ENCODE measurements at regions not wholly inside any gene's neighbourhood (a gene's known extent, or its start where the extent isn't known, plus 50 kb on each side); places are given as distances from the start of the nearest gene placed in this dataset.

GRCh38 chr2:216275890-216276289, 96.4 kb downstream of the MARCHF4 start:
- no peak for DNase-seq
- WGBS (ENCODE audit: insufficient coverage): 100% methylated on average over 1 of the region's 2 CpGs

GRCh38 chr2:216274194-216274840, 98.0 kb downstream of the MARCHF4 start:
- no peaks in the 10 kb centered on the region for H3K27me3 ChIP-seq (ENCODE audit: control insufficient read depth in 2 of 2, insufficient read depth in 2 of 2, low read length in 2 of 2)
- no peak for DNase-seq
- no peak overlapping the region for H2AFZ ChIP-seq (ENCODE audit: insufficient read depth, low read depth, low read length, poor library complexity, severe bottlenecking)
- H3K4me2 ChIP-seq (replicated peaks; ENCODE audit: extremely low read depth, low read length, poor library complexity, severe bottlenecking): no peak overlapping the region
- no peak overlapping the region for H3K9ac ChIP-seq (ENCODE audit: insufficient read depth, low read length, poor library complexity, severe bottlenecking)
- H3K9me3 ChIP-seq (replicated peaks in 1 of 2; ENCODE audit: control insufficient read depth in 1 of 2, insufficient read depth in 1 of 2, low read length in 2 of 2): no peaks in the 10 kb centered on the region
- H4K20me1 ChIP-seq (ENCODE audit: insufficient read depth, low read length): no peaks in the 10 kb centered on the region
- no peak overlapping the region for H3K4me3 Mint-ChIP-seq
- TF ChIP-seq, protein P1, sequence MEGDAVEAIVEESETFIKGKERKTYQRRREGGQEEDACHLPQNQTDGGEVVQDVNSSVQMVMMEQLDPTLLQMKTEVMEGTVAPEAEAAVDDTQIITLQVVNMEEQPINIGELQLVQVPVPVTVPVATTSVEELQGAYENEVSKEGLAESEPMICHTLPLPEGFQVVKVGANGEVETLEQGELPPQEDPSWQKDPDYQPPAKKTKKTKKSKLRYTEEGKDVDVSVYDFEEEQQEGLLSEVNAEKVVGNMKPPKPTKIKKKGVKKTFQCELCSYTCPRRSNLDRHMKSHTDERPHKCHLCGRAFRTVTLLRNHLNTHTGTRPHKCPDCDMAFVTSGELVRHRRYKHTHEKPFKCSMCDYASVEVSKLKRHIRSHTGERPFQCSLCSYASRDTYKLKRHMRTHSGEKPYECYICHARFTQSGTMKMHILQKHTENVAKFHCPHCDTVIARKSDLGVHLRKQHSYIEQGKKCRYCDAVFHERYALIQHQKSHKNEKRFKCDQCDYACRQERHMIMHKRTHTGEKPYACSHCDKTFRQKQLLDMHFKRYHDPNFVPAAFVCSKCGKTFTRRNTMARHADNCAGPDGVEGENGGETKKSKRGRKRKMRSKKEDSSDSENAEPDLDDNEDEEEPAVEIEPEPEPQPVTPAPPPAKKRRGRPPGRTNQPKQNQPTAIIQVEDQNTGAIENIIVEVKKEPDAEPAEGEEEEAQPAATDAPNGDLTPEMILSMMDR (IDR thresholded peaks at IDR 0.05): no peak
- intact Hi-C loops (cut with micrococcal nuclease): no loop called here
- H3K79me2 ChIP-seq (ENCODE audit: insufficient read depth, low read length): no peaks in the 10 kb centered on the region
- no peaks in the 10 kb centered on the region for H3K4me1 Mint-ChIP-seq
- H3K36me3 Mint-ChIP-seq: no peaks in the 10 kb centered on the region
- no peak overlapping the region for H3K27ac ChIP-seq (ENCODE audit: low read depth in 1 of 2, low read length in 2 of 2)
- 71% methylated on average over 3 of the region's 4 CpGs for WGBS (ENCODE audit: insufficient coverage)
- H3K27me3 Mint-ChIP-seq (ENCODE audit: low read depth in 3 of 3): peaks cover 2 to 8% (median 3%) of the 10 kb centered on the region in 3 donors
- H3K4me1 ChIP-seq (ENCODE audit: control insufficient read depth in 1 of 2, insufficient read depth in 2 of 2, low read length in 2 of 2): no peaks in the 10 kb centered on the region
- no peak overlapping the region for H3K4me3 ChIP-seq (replicated peaks in 1 of 3; ENCODE audit: low read depth in 2 of 3, low read length in 3 of 3)
- no peaks in the 10 kb centered on the region for H3K36me3 ChIP-seq (replicated peaks in 1 of 2; ENCODE audit: control insufficient read depth in 1 of 2, insufficient read depth in 2 of 2, low read length in 2 of 2)
- peaks cover 0 to 2% (median 0%) of the 10 kb centered on the region in 7 donors for H3K9me3 Mint-ChIP-seq
- H3K27ac Mint-ChIP-seq: peak overlapping the region in 1 of 7 donors; percentile 37

More at GRCh38 chr2:216275890-216276289, 96.4 kb downstream of the MARCHF4 start:
- H3K27me3 ChIP-seq (ENCODE audit: control insufficient read depth in 2 of 2, insufficient read depth in 2 of 2, low read length in 2 of 2): no peaks in the 10 kb centered on the region
- H4K20me1 ChIP-seq (ENCODE audit: insufficient read depth, low read length): no peaks in the 10 kb centered on the region
- no peaks in the 10 kb centered on the region for H3K4me1 Mint-ChIP-seq
- no peak overlapping the region for H3K27ac ChIP-seq (ENCODE audit: low read depth in 1 of 2, low read length in 2 of 2)
- H3K27me3 Mint-ChIP-seq (ENCODE audit: low read depth in 3 of 3): peaks cover 2 to 8% (median 3%) of the 10 kb centered on the region in 3 donors
- H3K4me3 ChIP-seq (replicated peaks in 1 of 3; ENCODE audit: low read depth in 2 of 3, low read length in 3 of 3): no peak overlapping the region
- H3K9ac ChIP-seq (ENCODE audit: insufficient read depth, low read length, poor library complexity, severe bottlenecking): no peak overlapping the region
- H3K4me3 Mint-ChIP-seq: no peak overlapping the region
- H3K9me3 ChIP-seq (replicated peaks in 1 of 2; ENCODE audit: control insufficient read depth in 1 of 2, insufficient read depth in 1 of 2, low read length in 2 of 2): no peaks in the 10 kb centered on the region
- no peak overlapping the region for H3K4me2 ChIP-seq (replicated peaks; ENCODE audit: extremely low read depth, low read length, poor library complexity, severe bottlenecking)
- H3K36me3 Mint-ChIP-seq: no peaks in the 10 kb centered on the region
- H3K79me2 ChIP-seq (ENCODE audit: insufficient read depth, low read length): no peaks in the 10 kb centered on the region
- H3K36me3 ChIP-seq (replicated peaks in 1 of 2; ENCODE audit: control insufficient read depth in 1 of 2, insufficient read depth in 2 of 2, low read length in 2 of 2): no peaks in the 10 kb centered on the region
- no peak overlapping the region for H2AFZ ChIP-seq (ENCODE audit: insufficient read depth, low read depth, low read length, poor library complexity, severe bottlenecking)
- H3K27ac Mint-ChIP-seq: no peak overlapping the region
- H3K9me3 Mint-ChIP-seq: peaks cover 0 to 2% (median 0%) of the 10 kb centered on the region in 7 donors
- TF ChIP-seq, protein P1 (IDR thresholded peaks at IDR 0.05): no peak
- intact Hi-C loops (cut with micrococcal nuclease): no loop called here
- no peaks in the 10 kb centered on the region for H3K4me1 ChIP-seq (ENCODE audit: control insufficient read depth in 1 of 2, insufficient read depth in 2 of 2, low read length in 2 of 2)
